Right atrium auricular region (tissue), 2 donors: ENCODE measurements at regions not wholly inside any gene's neighbourhood (a gene's known extent, or its start where the extent isn't known, plus 50 kb on each side); places are given as distances from the start of the nearest gene placed in this dataset.

Source experiments
- DNase-seq: peaks from one replicate; pipeline ENCODE4 v3.0.0-alpha.2; 2019; ENCODE audit warnings: low spot score
- H3K27ac ChIP-seq, 2 donors: fragments of 200-600 bp; sonication (generic); 1 replicate in 1 of 2; 2 replicates in 1 of 2; pipeline ENCODE4 v1.5.1; 2016 to 2019
- H3K27me3 ChIP-seq, 2 donors: fragments of 200-600 bp; sonication (generic); one replicate each; pipeline versions ENCODE4 v1.5.1 to v1.6.0; 2017 to 2019
- H3K36me3 ChIP-seq: fragments of 200-600 bp; sonication (generic); one replicate; pipeline ENCODE4 v1.5.1; 2016
- H3K4me1 ChIP-seq, 2 donors: fragments of 200-600 bp; sonication (generic); one replicate each; pipeline versions ENCODE4 v1.5.1 to v1.6.0; 2017 to 2019
- H3K4me3 ChIP-seq, 2 donors: fragments of 200-600 bp; sonication (generic); 1 replicate in 1 of 2; 2 replicates in 1 of 2; pipeline ENCODE4 v1.5.1; 2017 to 2019; ENCODE audit warnings: mild to moderate bottlenecking in 1 of 2, moderate library complexity in 1 of 2
- H3K9me3 ChIP-seq, 2 donors: fragments of 200-600 bp; sonication (generic); one replicate each; pipeline ENCODE4 v1.5.1; 2019
- TF ChIP-seq, protein P1 (sequence below), 2 donors: fragments of 200-600 bp; sonication (generic); IDR thresholded peaks; one replicate each; pipeline ENCODE4 v1.5.1; 2019; ENCODE audit warnings: antibody characterized with exemption in 2 of 2

DNA sequence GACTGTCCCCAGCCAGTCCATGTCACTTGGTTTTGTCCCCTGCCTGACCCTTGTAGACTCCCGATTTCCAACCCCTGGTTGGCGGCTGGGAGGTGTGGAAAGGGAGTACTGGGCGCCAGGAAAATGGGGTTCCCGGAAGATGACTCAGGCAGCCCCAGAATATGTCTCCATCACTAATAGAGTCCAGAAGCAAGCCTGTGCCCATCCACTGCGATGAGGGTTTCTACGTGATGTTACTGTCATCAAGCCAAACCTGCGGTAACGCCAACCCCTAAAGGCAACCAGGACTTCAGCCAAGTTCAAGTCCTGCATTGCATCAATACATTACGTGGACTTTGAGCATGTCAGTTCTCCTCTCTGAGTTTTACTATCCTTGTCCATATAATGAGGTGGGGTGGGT is 62.0 kb upstream of the TAF1B start:
- no peak for DNase-seq
- no peak overlapping the region for H3K4me3 ChIP-seq

DNA sequence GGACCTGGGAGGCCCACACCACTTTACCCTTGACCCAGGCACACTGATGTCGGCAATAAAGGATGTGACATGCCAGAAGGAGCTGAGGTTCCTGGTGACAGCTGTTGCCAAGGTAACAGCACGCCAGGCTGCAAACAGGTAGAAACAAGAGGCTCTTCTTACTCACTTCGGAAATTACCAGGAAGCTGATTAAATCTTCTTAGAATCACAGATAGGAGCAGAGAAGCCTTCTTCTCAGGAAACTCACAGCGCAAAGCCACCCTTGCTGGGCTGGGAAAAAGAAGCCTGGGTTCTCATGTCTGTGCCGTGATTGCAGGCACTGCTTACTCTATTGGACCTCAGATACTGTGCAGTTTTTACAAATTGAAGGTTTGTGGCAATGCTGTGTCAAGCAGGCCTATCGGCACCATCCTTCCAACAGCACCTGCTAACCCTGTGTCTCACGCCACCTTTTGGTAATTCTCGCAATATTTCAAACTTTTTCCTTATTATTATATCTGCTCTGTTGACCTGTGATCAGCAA is 61.0 kb upstream of the TAF1B start:
- no peaks in the 10 kb centered on the region for H3K36me3 ChIP-seq
- DNase-seq = no peak
- no peaks in the 10 kb centered on the region for H3K9me3 ChIP-seq
- H3K4me1 ChIP-seq = no peaks in the 10 kb centered on the region
- TF ChIP-seq, protein P1, sequence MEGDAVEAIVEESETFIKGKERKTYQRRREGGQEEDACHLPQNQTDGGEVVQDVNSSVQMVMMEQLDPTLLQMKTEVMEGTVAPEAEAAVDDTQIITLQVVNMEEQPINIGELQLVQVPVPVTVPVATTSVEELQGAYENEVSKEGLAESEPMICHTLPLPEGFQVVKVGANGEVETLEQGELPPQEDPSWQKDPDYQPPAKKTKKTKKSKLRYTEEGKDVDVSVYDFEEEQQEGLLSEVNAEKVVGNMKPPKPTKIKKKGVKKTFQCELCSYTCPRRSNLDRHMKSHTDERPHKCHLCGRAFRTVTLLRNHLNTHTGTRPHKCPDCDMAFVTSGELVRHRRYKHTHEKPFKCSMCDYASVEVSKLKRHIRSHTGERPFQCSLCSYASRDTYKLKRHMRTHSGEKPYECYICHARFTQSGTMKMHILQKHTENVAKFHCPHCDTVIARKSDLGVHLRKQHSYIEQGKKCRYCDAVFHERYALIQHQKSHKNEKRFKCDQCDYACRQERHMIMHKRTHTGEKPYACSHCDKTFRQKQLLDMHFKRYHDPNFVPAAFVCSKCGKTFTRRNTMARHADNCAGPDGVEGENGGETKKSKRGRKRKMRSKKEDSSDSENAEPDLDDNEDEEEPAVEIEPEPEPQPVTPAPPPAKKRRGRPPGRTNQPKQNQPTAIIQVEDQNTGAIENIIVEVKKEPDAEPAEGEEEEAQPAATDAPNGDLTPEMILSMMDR (IDR thresholded peaks at IDR 0.05) = no peak
- H3K27me3 ChIP-seq = no peaks in the 10 kb centered on the region
- no peak overlapping the region for H3K4me3 ChIP-seq
- H3K27ac ChIP-seq = no peak overlapping the region

More for the DNA sequence above, 62.0 kb upstream of the TAF1B start:
- no peak overlapping the region for H3K27ac ChIP-seq
- no peaks in the 10 kb centered on the region for H3K4me1 ChIP-seq
- H3K9me3 ChIP-seq = no peaks in the 10 kb centered on the region
- H3K27me3 ChIP-seq = no peaks in the 10 kb centered on the region
- no peaks in the 10 kb centered on the region for H3K36me3 ChIP-seq
- TF ChIP-seq, protein P1 (IDR thresholded peaks at IDR 0.05) = no peak

DNA sequence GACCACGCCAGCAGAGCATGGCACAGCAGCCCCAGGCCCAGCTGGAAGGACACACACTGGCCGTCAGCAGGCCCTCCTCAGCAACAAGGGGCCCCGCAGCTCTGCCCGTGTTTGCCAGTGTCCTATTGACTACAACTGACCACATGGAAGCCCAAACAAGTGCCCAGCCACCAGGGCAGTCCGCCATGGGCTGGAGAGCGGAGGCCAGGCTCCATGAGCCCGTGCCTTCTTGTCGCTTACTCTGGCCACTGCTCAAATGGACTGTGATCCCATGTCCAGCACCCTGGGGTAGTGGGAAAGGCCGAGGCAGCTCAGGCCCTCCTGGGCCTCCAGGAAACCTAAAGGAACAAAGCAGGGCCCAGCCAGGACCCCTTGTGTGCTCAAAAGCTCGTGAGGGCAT is 53.9 kb upstream of the TAF1B start:
- TF ChIP-seq, protein P1 (IDR thresholded peaks at IDR 0.05) = no peak
- Histone ChIP-seq H3K27me3 (no peaks in the 10 kb centered on the region), H3K36me3 (no peaks in the 10 kb centered on the region), H3K4me1 (peaks cover 0 to 20% of the 10 kb centered on the region in 2 donors), H3K9me3 (peaks cover 0 to 8% of the 10 kb centered on the region in 2 donors), H3K4me3 (no peak overlapping the region), H3K27ac (no peak overlapping the region)
- DNase-seq = no peak

DNA sequence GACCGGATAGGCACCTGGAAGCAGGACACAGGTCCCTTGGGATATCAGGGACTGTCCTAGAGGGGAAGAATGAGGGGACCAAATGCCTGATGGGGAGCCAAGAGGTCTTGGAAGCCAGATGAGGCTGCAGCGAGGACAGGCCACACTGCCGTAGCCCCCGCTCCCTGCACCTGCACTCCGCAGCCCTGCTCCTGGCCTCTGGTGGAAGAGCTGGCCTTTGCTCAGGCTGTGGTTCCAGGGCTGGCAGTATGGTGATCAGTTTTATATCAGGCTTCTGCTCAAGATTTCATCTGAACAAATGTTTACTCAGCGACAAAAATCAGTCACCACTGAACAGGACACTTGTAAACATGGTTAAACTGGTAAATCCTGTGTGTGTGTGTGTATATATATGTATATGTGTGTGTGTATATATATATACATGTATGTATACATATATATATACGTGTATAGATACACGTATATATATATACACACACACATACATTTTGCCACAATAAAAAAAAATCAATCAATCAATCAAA is 52.5 kb upstream of the TAF1B start:
- no peak for DNase-seq
- Histone ChIP-seq H3K4me1 (peaks cover 0 to 20% of the 10 kb centered on the region in 2 donors), H3K27me3 (no peaks in the 10 kb centered on the region), H3K27ac (peak overlapping the region in 1 of 2 donors; percentile 60), H3K9me3 (peaks cover 0 to 8% of the 10 kb centered on the region in 2 donors), H3K36me3 (no peaks in the 10 kb centered on the region), H3K4me3 (no peak overlapping the region)
- TF ChIP-seq, protein P1 (IDR thresholded peaks at IDR 0.05) = no peak

DNA sequence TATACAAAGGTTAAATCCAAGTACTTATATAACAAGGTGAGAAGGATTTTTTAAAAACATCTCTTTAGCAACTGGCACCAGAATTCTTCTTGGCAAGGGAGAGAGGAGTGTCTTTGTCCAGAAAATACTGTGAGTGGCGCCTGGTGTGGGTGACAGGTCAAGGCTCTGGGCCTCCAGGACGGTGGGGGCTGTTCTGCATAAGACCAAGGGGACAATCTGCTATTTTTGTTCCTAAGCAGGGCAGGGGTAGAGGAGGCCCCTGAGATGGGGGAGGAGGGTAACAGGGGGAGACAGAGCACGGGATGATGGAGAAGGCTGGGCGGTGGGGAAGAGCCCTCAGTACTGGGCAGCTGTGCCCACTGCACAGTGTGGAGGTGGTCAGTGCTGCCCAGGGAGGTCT is 51.6 kb upstream of the TAF1B start:
- no peak for DNase-seq
- Histone ChIP-seq H3K4me3 (no peak overlapping the region), H3K27me3 (no peaks in the 10 kb centered on the region), H3K36me3 (no peaks in the 10 kb centered on the region), H3K4me1 (peaks cover 0 to 20% of the 10 kb centered on the region in 2 donors), H3K27ac (peak overlapping the region; percentile 60 to 61), H3K9me3 (peaks cover 0 to 8% of the 10 kb centered on the region in 2 donors)
- TF ChIP-seq, protein P1 (IDR thresholded peaks at IDR 0.05) = no peak
